ENCODE measurements at regions not wholly inside any gene's neighbourhood (a gene's known extent, or its start where the extent isn't known, plus 50 kb on each side); places are given as distances from the start of the nearest gene placed in this dataset.
"Not testable (repeated sequence)": the region's sequence is repeated elsewhere in the genome, so short reads cannot be mapped to it uniquely, and the experiment has no call there.

DNA sequence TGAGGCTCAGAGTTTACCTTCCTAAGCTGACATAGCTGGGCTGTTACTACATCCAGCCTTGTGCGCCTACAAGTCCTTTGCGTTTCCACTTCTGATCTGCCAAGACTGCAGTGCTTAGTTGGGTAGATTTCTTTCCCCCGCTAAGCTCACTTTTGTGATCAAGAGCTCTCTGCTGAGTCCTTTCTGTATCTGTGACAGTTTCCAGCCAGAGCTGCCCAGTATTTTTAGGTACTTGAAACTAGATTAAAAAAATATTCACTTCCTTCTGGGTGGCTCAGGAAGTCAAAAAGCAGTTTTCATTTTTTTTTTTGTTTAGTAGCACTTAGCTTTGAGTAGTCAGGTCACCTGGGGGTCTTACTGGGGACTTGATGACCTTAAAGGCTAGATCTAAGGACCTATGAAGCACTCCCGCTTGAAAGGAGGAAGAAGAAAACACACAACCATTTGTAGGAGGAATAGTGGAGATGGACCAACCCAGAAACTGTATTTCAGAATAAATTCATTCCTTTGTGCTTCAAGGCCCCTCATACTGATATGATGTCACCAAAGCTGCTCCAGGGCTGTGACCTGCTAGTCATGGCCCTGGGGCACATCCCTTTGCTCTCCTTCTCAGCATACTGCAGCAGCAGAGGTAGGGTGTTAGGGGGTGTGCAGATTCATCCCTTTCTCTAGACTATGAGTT, 75.6 kb upstream of the HNF1B start:
- H3K4me1 Mint-ChIP-seq = peaks cover 20% of the 10 kb centered on the region
- no peak overlapping the region for H3K27ac Mint-ChIP-seq
- DNase-seq = no peak
- H3K36me3 Mint-ChIP-seq (ENCODE audit: low read depth) = no peaks in the 10 kb centered on the region
- no peak overlapping the region for H3K4me3 Mint-ChIP-seq
- H3K9me3 Mint-ChIP-seq = no peaks in the 10 kb centered on the region
- TF ChIP-seq, protein P1, sequence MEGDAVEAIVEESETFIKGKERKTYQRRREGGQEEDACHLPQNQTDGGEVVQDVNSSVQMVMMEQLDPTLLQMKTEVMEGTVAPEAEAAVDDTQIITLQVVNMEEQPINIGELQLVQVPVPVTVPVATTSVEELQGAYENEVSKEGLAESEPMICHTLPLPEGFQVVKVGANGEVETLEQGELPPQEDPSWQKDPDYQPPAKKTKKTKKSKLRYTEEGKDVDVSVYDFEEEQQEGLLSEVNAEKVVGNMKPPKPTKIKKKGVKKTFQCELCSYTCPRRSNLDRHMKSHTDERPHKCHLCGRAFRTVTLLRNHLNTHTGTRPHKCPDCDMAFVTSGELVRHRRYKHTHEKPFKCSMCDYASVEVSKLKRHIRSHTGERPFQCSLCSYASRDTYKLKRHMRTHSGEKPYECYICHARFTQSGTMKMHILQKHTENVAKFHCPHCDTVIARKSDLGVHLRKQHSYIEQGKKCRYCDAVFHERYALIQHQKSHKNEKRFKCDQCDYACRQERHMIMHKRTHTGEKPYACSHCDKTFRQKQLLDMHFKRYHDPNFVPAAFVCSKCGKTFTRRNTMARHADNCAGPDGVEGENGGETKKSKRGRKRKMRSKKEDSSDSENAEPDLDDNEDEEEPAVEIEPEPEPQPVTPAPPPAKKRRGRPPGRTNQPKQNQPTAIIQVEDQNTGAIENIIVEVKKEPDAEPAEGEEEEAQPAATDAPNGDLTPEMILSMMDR (IDR thresholded peaks at IDR 0.05) = no peak
- H3K27me3 Mint-ChIP-seq (ENCODE audit: low read depth, poor library complexity) = peaks cover 16% of the 10 kb centered on the region

DNA sequence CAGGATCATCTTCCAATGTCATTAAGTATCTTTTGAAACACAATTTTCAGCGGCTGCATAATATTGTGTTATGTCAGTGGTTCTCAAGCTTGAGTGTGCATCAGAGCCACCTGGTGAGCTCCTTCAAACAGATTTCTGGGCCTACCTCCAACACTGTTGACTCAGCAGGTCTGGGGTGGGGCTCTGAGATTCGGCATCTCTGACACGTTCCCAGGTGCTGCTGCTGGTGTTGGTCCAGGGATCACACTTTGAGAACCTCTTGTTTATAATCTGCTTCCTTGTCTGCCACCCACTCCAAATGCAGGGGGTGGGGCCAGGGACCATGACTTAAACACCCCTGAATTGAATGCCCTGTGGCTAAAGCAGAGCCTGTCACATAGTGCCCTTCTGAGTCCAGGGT, 73.8 kb upstream of the HNF1B start:
- no peak overlapping the region for H3K27ac Mint-ChIP-seq
- peaks cover 14% of the 10 kb centered on the region for H3K27me3 Mint-ChIP-seq (ENCODE audit: low read depth, poor library complexity)

GRCh38 chr17:37816950-37817349, 72.1 kb upstream of the HNF1B start:
- no peak for DNase-seq

More for the DNA sequence above, 73.8 kb upstream of the HNF1B start:
- Mint-ChIP-seq H3K9me3 (no peaks in the 10 kb centered on the region), H3K4me1 (peaks cover 8% of the 10 kb centered on the region), H3K4me3 (no peak overlapping the region), H3K36me3 (ENCODE audit: low read depth) (no peaks in the 10 kb centered on the region)
- DNase-seq = no peak
- TF ChIP-seq, protein P1 (IDR thresholded peaks at IDR 0.05) = no peak

DNA sequence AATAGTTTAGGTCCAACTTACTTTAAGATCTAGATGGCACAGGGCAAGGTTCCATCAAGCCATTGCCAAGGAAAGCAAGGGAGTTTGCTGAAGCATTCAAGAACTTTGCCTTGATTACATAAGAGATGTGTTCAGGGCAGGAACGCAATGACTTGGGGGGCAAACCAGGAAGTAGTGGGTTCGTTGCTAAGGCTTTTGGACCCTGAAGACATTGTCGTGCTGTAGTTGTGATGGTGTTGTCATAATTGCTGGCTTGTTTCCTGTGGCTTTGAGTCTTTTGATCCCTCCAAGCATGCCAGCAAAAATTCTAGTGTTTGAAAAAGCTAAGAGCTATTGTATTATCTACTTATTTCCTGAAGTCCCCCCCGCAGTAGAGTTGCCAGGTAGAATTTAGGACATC, 70.7 kb upstream of the HNF1B start:
- no peak overlapping the region for H3K27ac Mint-ChIP-seq
- H3K4me3 Mint-ChIP-seq = no peak overlapping the region
- peaks cover 7% of the 10 kb centered on the region for H3K4me1 Mint-ChIP-seq
- peaks cover 24% of the 10 kb centered on the region for H3K27me3 Mint-ChIP-seq (ENCODE audit: low read depth, poor library complexity)
- H3K36me3 Mint-ChIP-seq (ENCODE audit: low read depth) = no peaks in the 10 kb centered on the region
- DNase-seq = no peak
- TF ChIP-seq, protein P1 (IDR thresholded peaks at IDR 0.05) = no peak
- H3K9me3 Mint-ChIP-seq = peaks cover 23% of the 10 kb centered on the region

More at GRCh38 chr17:37816950-37817349, 72.1 kb upstream of the HNF1B start:
- Mint-ChIP-seq H3K27ac (no peak overlapping the region), H3K27me3 (ENCODE audit: low read depth, poor library complexity) (peaks cover 17% of the 10 kb centered on the region), H3K9me3 (peaks cover 9% of the 10 kb centered on the region), H3K4me1 (peaks cover 10% of the 10 kb centered on the region), H3K36me3 (ENCODE audit: low read depth) (no peaks in the 10 kb centered on the region), H3K4me3 (no peak overlapping the region)
- TF ChIP-seq, protein P1 (IDR thresholded peaks at IDR 0.05) = no peak

DNA sequence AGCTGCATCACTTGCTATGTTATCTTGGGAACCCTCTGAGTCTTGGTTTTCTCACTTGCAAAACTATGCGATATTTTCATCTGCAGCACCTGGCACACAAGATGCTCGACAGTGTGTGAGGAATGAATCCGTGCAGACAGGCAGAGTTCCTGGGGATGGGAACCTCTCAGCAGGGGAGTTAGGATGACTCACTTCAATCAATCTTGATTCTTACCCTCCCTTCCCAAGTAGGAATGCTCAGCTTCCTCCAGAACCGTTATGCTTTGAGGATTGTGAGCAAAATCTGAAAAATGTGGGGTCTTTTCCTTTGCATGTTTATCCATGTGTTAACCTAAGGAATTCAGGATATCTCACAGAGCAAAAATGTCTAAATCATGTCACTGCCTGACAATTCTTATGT, 68.9 kb upstream of the HNF1B start:
- Mint-ChIP-seq H3K27me3 (ENCODE audit: low read depth, poor library complexity) (peaks cover 23% of the 10 kb centered on the region), H3K4me1 (peaks cover 5% of the 10 kb centered on the region), H3K36me3 (ENCODE audit: low read depth) (no peaks in the 10 kb centered on the region), H3K9me3 (peaks cover 26% of the 10 kb centered on the region), H3K4me3 (no peak overlapping the region), H3K27ac (no peak overlapping the region)
- DNase-seq = no peak
- TF ChIP-seq, protein P1 (IDR thresholded peaks at IDR 0.05) = no peak

DNA sequence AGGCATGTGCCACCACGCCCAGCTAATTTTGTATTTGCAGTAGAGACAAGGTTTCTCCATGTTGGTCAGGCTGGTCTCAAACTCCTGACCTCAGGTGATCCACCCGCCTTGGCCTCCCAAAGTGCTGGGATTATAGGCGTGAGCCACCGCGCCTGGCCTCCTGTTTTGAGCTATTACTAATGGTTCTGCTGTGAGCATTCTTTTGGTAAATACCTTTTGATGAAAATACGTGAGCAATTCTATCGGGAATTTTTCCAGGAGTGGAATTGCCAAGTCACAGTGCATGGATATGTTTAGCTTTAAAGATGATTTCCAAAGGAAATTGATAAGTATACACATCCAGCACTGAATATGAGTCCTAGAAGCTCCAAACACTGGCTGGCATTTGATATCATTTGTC, 64.0 kb upstream of the HNF1B start:
- H3K4me3 Mint-ChIP-seq; H3K4me1 Mint-ChIP-seq; H3K36me3 Mint-ChIP-seq (ENCODE audit: low read depth); H3K27ac Mint-ChIP-seq; DNase-seq: not testable (repeated sequence)
- peaks cover 20% of the 10 kb centered on the region for H3K27me3 Mint-ChIP-seq (ENCODE audit: low read depth, poor library complexity)
- H3K9me3 Mint-ChIP-seq = peaks cover 46% of the 10 kb centered on the region
